Sigmoid colon (tissue), 6 donors: ENCODE measurements at regions not wholly inside any gene's neighbourhood (a gene's known extent, or its start where the extent isn't known, plus 50 kb on each side); places are given as distances from the start of the nearest gene placed in this dataset.

Experiments
- DNase-seq: peaks from one replicate; pipeline ENCODE4 v3.0.0-alpha.2; 2019
- H3K27ac ChIP-seq, 4 donors: fragments of 200-600 bp; sonication (generic); one replicate each; pipeline ENCODE4 v1.5.1; 2016 to 2019; ENCODE audit warnings: mild to moderate bottlenecking in 1 of 4
- H3K27me3 ChIP-seq, 3 donors: fragments of 200-600 bp; sonication (generic); one replicate each; pipeline ENCODE4 v1.5.1; 2019; ENCODE audit warnings: mild to moderate bottlenecking in 1 of 3
- H3K36me3 ChIP-seq, 4 donors: fragments of 200-600 bp; sonication (generic); one replicate each; pipeline ENCODE4 v1.5.1; 2016 to 2019
- H3K4me1 ChIP-seq, 4 donors: fragments of 200-600 bp; sonication (generic); one replicate each; pipeline ENCODE4 v1.5.1; 2017 to 2019
- H3K4me3 ChIP-seq, 4 donors: fragments of 200-600 bp; sonication (generic); one replicate each; pipeline ENCODE4 v1.5.1; 2017 to 2019; ENCODE audit warnings: mild to moderate bottlenecking in 2 of 4, moderate library complexity in 1 of 4
- H3K9me3 ChIP-seq, 4 donors: fragments of 200-600 bp in 3 of 4; sonication (generic) in 3 of 4; one replicate each; pipeline versions ENCODE4 v1.5.1 to v1.6.1; 2013 to 2019
- CTCF ChIP-seq, 4 experiments: fragments of 450-650 bp in 3 of 4; fragments of 200-600 bp in 1 of 4; IDR thresholded peaks; one replicate each; pipeline ENCODE4 v1.5.1; 2016 to 2019; ENCODE audit warnings: antibody characterized with exemption in 4 of 4, mild to moderate bottlenecking in 3 of 4, moderate library complexity in 2 of 4
- EP300 ChIP-seq, 4 donors: sonication (generic); formaldehyde crosslinking; IDR thresholded peaks; one replicate each; pipeline ENCODE4 v1.6.1; 2017; ENCODE audit warnings: antibody characterized with exemption in 4 of 4
- POLR2A ChIP-seq, 2 donors: fragments of 450-650 bp; IDR thresholded peaks; one replicate each; pipeline ENCODE4 v1.6.1; 2016; ENCODE audit warnings: antibody characterized with exemption in 2 of 2, mild to moderate bottlenecking in 2 of 2, moderate library complexity in 2 of 2
- POLR2AphosphoS5 ChIP-seq, 4 donors: sonication (generic); formaldehyde crosslinking; IDR thresholded peaks; one replicate each; pipeline ENCODE4 v1.6.1; 2017; ENCODE audit warnings: antibody characterized with exemption in 4 of 4
- WGBS, 2 donors: extraction: QIAGEN DNeasy Blood & Tissue Kit; methylation state at CpG; one replicate each; pipeline ENCODE4 v1.1.7; 2013; 5-methylcytosine and 5-hydroxymethylcytosine counted together
- intact Hi-C: fragments of 100-400 bp; cut with DNase I; formaldehyde crosslinking; loops from one replicate; pipeline ENCODE4 v1.15.1; 2023
- donor health status: healthy with polysubstance abuse.
- donor health status: healthy.

- WGBS, 2 donors, result 40 to 66% methylated on average over 3 of the region's 3 CpGs
- DNase-seq, result no peak
- no peaks in the 10 kb centered on the region for H3K4me1 ChIP-seq
- no peaks in the 10 kb centered on the region for H3K36me3 ChIP-seq
- H3K4me3 ChIP-seq, result no peak overlapping the region
- H3K27me3 ChIP-seq, result no peaks in the 10 kb centered on the region
- H3K9me3 ChIP-seq, result no peaks in the 10 kb centered on the region
- TF ChIP-seq POLR2AphosphoS5 (IDR thresholded peaks at IDR 0.05), result no peak
- no peak for TF ChIP-seq CTCF (IDR thresholded peaks at IDR 0.05)
- no peak for TF ChIP-seq POLR2A (IDR thresholded peaks at IDR 0.05)
- no peak for TF ChIP-seq EP300 (IDR thresholded peaks at IDR 0.05)
- H3K27ac ChIP-seq, result no peak overlapping the region
- intact Hi-C loops, result no loop called here
These were observed 713.9 kb upstream of the CDH2 start for GRCh38 chr18:28890791-28891190.

- Histone ChIP-seq H3K4me1 (no peaks in the 10 kb centered on the region), H3K27ac (no peak overlapping the region), H3K27me3 (no peaks in the 10 kb centered on the region), H3K9me3 (no peaks in the 10 kb centered on the region), H3K4me3 (no peak overlapping the region), H3K36me3 (no peaks in the 10 kb centered on the region)
- TF ChIP-seq POLR2AphosphoS5 (IDR thresholded peaks at IDR 0.05) (no peak), CTCF (IDR thresholded peaks at IDR 0.05) (no peak), POLR2A (IDR thresholded peaks at IDR 0.05) (no peak), EP300 (IDR thresholded peaks at IDR 0.05) (no peak)
- DNase-seq, result no peak
- WGBS, 2 donors, result 95 to 97% methylated on average over 1 of the region's 1 CpG
- intact Hi-C loops, result no loop called here
These were observed 707.4 kb upstream of the CDH2 start for GRCh38 chr18:28884304-28884703.

GRCh38 chr18:28880856-28881255 is 703.9 kb upstream of the CDH2 start:
- no peak for TF ChIP-seq EP300 (IDR thresholded peaks at IDR 0.05)
- TF ChIP-seq POLR2A (IDR thresholded peaks at IDR 0.05), result no peak
- TF ChIP-seq POLR2AphosphoS5 (IDR thresholded peaks at IDR 0.05), result no peak
- TF ChIP-seq CTCF (IDR thresholded peaks at IDR 0.05), result no peak
- Histone ChIP-seq H3K36me3 (no peaks in the 10 kb centered on the region), H3K27ac (no peak overlapping the region), H3K9me3 (no peaks in the 10 kb centered on the region), H3K4me3 (no peak overlapping the region), H3K4me1 (no peaks in the 10 kb centered on the region), H3K27me3 (no peaks in the 10 kb centered on the region)
- 89 to 95% methylated on average over 4 of the region's 4 CpGs for WGBS, 2 donors
- no peak for DNase-seq
- intact Hi-C loops, result no loop called here

GRCh38 chr18:28875059-28875458 is 698.1 kb upstream of the CDH2 start:
- no peaks in the 10 kb centered on the region for H3K36me3 ChIP-seq
- TF ChIP-seq CTCF (IDR thresholded peaks at IDR 0.05), result no peak
- no peak for TF ChIP-seq EP300 (IDR thresholded peaks at IDR 0.05)
- no peak for TF ChIP-seq POLR2AphosphoS5 (IDR thresholded peaks at IDR 0.05)
- TF ChIP-seq POLR2A (IDR thresholded peaks at IDR 0.05), result no peak
- no peak overlapping the region for H3K27ac ChIP-seq
- no peak overlapping the region for H3K4me3 ChIP-seq
- no peaks in the 10 kb centered on the region for H3K9me3 ChIP-seq
- 76 to 82% methylated on average over 1 of the region's 1 CpG for WGBS, 2 donors
- no peaks in the 10 kb centered on the region for H3K4me1 ChIP-seq
- H3K27me3 ChIP-seq, result no peaks in the 10 kb centered on the region
- no peak for DNase-seq
- intact Hi-C loops, result no loop called here

GRCh38 chr18:28863396-28863795 is 686.5 kb upstream of the CDH2 start:
- no peaks in the 10 kb centered on the region for H3K9me3 ChIP-seq
- intact Hi-C loops, result no loop called here
- H3K27me3 ChIP-seq, result no peaks in the 10 kb centered on the region
- WGBS, 2 donors, result 52 to 64% methylated on average over 2 of the region's 2 CpGs
- no peak for DNase-seq
- H3K4me3 ChIP-seq, result no peak overlapping the region
- H3K36me3 ChIP-seq, result no peaks in the 10 kb centered on the region
- no peak overlapping the region for H3K27ac ChIP-seq
- no peak for TF ChIP-seq POLR2A (IDR thresholded peaks at IDR 0.05)
- TF ChIP-seq POLR2AphosphoS5 (IDR thresholded peaks at IDR 0.05), result no peak
- no peak for TF ChIP-seq CTCF (IDR thresholded peaks at IDR 0.05)
- no peak for TF ChIP-seq EP300 (IDR thresholded peaks at IDR 0.05)
- no peaks in the 10 kb centered on the region for H3K4me1 ChIP-seq
